ENCODE measurements at regions not wholly inside any gene's neighbourhood (a gene's known extent, or its start where the extent isn't known, plus 50 kb on each side); places are given as distances from the start of the nearest gene placed in this dataset.

- Histone ChIP-seq H3K36me3 (no peaks in the 10 kb centered on the region), H3K4me3 (no peak overlapping the region), H3K27me3 (no peaks in the 10 kb centered on the region), H3K27ac (no peak overlapping the region), H3K4me1 (no peaks in the 10 kb centered on the region), H3K9me3 (no peaks in the 10 kb centered on the region), H3K9ac (ENCODE audit: low read depth in 2 of 2, low read length in 2 of 2) (no peak overlapping the region)
- intact Hi-C loops (cut with DNase I) = no loop called here
- DNase-seq = no peak
- no peak for TF ChIP-seq CTCF (IDR thresholded peaks at IDR 0.05)
Measured at GRCh38 chr6:40112350-40112749, 178.1 kb upstream of the MOCS1 start.

DNA sequence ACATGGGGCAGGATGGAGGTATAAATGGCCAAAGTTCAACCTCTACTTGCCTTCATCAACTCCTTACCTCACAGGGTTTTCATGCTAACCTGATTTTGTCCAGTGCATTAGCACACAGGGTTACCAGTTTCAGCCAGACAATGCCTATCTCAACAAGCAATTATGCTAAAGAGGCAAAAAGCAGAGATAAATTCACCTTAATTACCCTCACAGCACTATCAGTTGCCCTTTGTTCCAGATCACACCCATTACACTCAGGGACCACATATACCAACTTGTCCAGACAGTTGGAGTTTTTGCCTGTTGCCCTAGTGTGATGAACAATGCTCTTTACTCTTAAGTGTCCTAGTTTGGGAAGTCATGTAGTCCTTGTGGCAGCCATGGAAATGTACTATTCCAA, 174.5 kb upstream of the MOCS1 start:
- intact Hi-C loops (cut with DNase I) = no loop called here
- H3K27ac ChIP-seq = no peak overlapping the region
- no peak for DNase-seq
- H3K4me3 ChIP-seq = no peak overlapping the region
- H3K27me3 ChIP-seq = no peaks in the 10 kb centered on the region
- no peaks in the 10 kb centered on the region for H3K9me3 ChIP-seq
- no peak for TF ChIP-seq CTCF (IDR thresholded peaks at IDR 0.05)
- no peaks in the 10 kb centered on the region for H3K36me3 ChIP-seq
- no peak overlapping the region for H3K9ac ChIP-seq (ENCODE audit: low read depth in 2 of 2, low read length in 2 of 2)
- no peaks in the 10 kb centered on the region for H3K4me1 ChIP-seq

GRCh38 chr6:40106840-40107239, 172.6 kb upstream of the MOCS1 start:
- intact Hi-C loops (cut with DNase I) = no loop called here

GRCh38 chr6:40098774-40099173, 164.5 kb upstream of the MOCS1 start:
- H3K9me3 ChIP-seq = no peaks in the 10 kb centered on the region
- no peak for TF ChIP-seq CTCF (IDR thresholded peaks at IDR 0.05)
- H3K27me3 ChIP-seq = no peaks in the 10 kb centered on the region
- H3K4me3 ChIP-seq = no peak overlapping the region
- no peaks in the 10 kb centered on the region for H3K4me1 ChIP-seq
- intact Hi-C loops (cut with DNase I) = no loop called here
- H3K36me3 ChIP-seq = no peaks in the 10 kb centered on the region
- DNase-seq = no peak
- H3K9ac ChIP-seq (ENCODE audit: low read depth in 2 of 2, low read length in 2 of 2) = no peak overlapping the region
- H3K27ac ChIP-seq = no peak overlapping the region

More at GRCh38 chr6:40106840-40107239, 172.6 kb upstream of the MOCS1 start:
- Histone ChIP-seq H3K4me3 (no peak overlapping the region), H3K27ac (no peak overlapping the region), H3K36me3 (no peaks in the 10 kb centered on the region), H3K27me3 (no peaks in the 10 kb centered on the region), H3K9ac (ENCODE audit: low read depth in 2 of 2, low read length in 2 of 2) (no peak overlapping the region), H3K9me3 (no peaks in the 10 kb centered on the region), H3K4me1 (no peaks in the 10 kb centered on the region)
- TF ChIP-seq CTCF (IDR thresholded peaks at IDR 0.05) = no peak
- DNase-seq = no peak

- no peak overlapping the region for H3K27ac ChIP-seq
- TF ChIP-seq CTCF (IDR thresholded peaks at IDR 0.05) = no peak
- DNase-seq = no peak
- H3K27me3 ChIP-seq = no peaks in the 10 kb centered on the region
- H3K9ac ChIP-seq (ENCODE audit: low read depth in 2 of 2, low read length in 2 of 2) = no peak overlapping the region
- H3K36me3 ChIP-seq = no peaks in the 10 kb centered on the region
- intact Hi-C loops (cut with DNase I) = no loop called here
- no peaks in the 10 kb centered on the region for H3K9me3 ChIP-seq
- H3K4me3 ChIP-seq = no peak overlapping the region
- no peaks in the 10 kb centered on the region for H3K4me1 ChIP-seq
Measured at GRCh38 chr6:40097590-40097989, 163.3 kb upstream of the MOCS1 start.
